ENCODE measurements at regions not wholly inside any gene's neighbourhood (a gene's known extent, or its start where the extent isn't known, plus 50 kb on each side); places are given as distances from the start of the nearest gene placed in this dataset.
A peak's percentile ranks its signal among the peaks of the same experiment; 100 is the strongest.

- no peak overlapping the region for H3K4me3 ChIP-seq (ENCODE audit: low read length)
- TF ChIP-seq CTCF (conservative IDR thresholded peaks at IDR 0.05; ENCODE audit: low read depth, low read length): no peak
- DNase-seq (ENCODE audit: low read depth): peak; percentile 60
These were observed 870.2 kb downstream of the EFNB2 start for GRCh38 chr13:105665284-105665683.

GRCh38 chr13:105663182-105663581 lies 872.3 kb downstream of the EFNB2 start:
- DNase-seq (ENCODE audit: low read depth): no peak
- H3K4me3 ChIP-seq (ENCODE audit: low read length): no peak overlapping the region
- no peak for TF ChIP-seq CTCF (conservative IDR thresholded peaks at IDR 0.05; ENCODE audit: low read depth, low read length)

- no peak overlapping the region for H3K4me3 ChIP-seq (ENCODE audit: low read length)
- DNase-seq (ENCODE audit: low read depth): peak; percentile 53
- TF ChIP-seq CTCF (conservative IDR thresholded peaks at IDR 0.05; ENCODE audit: low read depth, low read length): no peak
These were observed 874.9 kb downstream of the EFNB2 start for GRCh38 chr13:105660561-105660960.

- no peak overlapping the region for H3K4me3 ChIP-seq (ENCODE audit: low read length)
- no peak for TF ChIP-seq CTCF (conservative IDR thresholded peaks at IDR 0.05; ENCODE audit: low read depth, low read length)
- DNase-seq (ENCODE audit: low read depth): no peak
These were observed 877.0 kb downstream of the EFNB2 start for GRCh38 chr13:105658431-105658830.

- no peak overlapping the region for H3K4me3 ChIP-seq (ENCODE audit: low read length)
- no peak for TF ChIP-seq CTCF (conservative IDR thresholded peaks at IDR 0.05; ENCODE audit: low read depth, low read length)
- peak; percentile 74 for DNase-seq (ENCODE audit: low read depth)
These were observed 880.4 kb downstream of the EFNB2 start for GRCh38 chr13:105655046-105655445.

GRCh38 chr13:105643966-105644365 lies 891.5 kb downstream of the EFNB2 start:
- no peak for TF ChIP-seq CTCF (conservative IDR thresholded peaks at IDR 0.05; ENCODE audit: low read depth, low read length)
- no peak overlapping the region for H3K4me3 ChIP-seq (ENCODE audit: low read length)
- peak; percentile 81 for DNase-seq (ENCODE audit: low read depth)

- H3K4me3 ChIP-seq (ENCODE audit: low read length): no peak overlapping the region
- TF ChIP-seq CTCF (conservative IDR thresholded peaks at IDR 0.05; ENCODE audit: low read depth, low read length): no peak
- DNase-seq (ENCODE audit: low read depth): no peak
These were observed 892.9 kb downstream of the EFNB2 start for GRCh38 chr13:105642511-105642958.

Data from retinal pigment epithelial cell (primary cell).